ENCODE measurements at regions not wholly inside any gene's neighbourhood (a gene's known extent, or its start where the extent isn't known, plus 50 kb on each side); places are given as distances from the start of the nearest gene placed in this dataset.

GRCh38 chr9:25773805-25774204 lies 95.6 kb upstream of the TUSC1 start:
- TF ChIP-seq, protein P1, sequence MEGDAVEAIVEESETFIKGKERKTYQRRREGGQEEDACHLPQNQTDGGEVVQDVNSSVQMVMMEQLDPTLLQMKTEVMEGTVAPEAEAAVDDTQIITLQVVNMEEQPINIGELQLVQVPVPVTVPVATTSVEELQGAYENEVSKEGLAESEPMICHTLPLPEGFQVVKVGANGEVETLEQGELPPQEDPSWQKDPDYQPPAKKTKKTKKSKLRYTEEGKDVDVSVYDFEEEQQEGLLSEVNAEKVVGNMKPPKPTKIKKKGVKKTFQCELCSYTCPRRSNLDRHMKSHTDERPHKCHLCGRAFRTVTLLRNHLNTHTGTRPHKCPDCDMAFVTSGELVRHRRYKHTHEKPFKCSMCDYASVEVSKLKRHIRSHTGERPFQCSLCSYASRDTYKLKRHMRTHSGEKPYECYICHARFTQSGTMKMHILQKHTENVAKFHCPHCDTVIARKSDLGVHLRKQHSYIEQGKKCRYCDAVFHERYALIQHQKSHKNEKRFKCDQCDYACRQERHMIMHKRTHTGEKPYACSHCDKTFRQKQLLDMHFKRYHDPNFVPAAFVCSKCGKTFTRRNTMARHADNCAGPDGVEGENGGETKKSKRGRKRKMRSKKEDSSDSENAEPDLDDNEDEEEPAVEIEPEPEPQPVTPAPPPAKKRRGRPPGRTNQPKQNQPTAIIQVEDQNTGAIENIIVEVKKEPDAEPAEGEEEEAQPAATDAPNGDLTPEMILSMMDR (IDR thresholded peaks at IDR 0.05) = no peak
- TF ChIP-seq POLR2AphosphoS5 (IDR thresholded peaks at IDR 0.05; ENCODE audit: low read depth, low read length) (no peak), SIN3A (IDR thresholded peaks at IDR 0.05; ENCODE audit: borderline replicate concordance, insufficient read depth, low read depth, low read length) (no peak), TCF7L2 (IDR thresholded peaks at IDR 0.05; ENCODE audit: low read depth, low read length) (no peak)
